Activated T-helper 1 cell treated with anti-CD3 and anti-CD28 coated beads, Interleukin-12 subunit alpha, Interleukin-12 subunit beta, Interleukin-2, Interleukin-4 antibody, amounts not matched to agents 30 ng/mL and 10 ng/mL and 1 ng/mL, durations not matched to agents 14 hours and 24 hours and 36 hours (primary cell): ENCODE measurements at regions not wholly inside any gene's neighbourhood (a gene's known extent, or its start where the extent isn't known, plus 50 kb on each side); places are given as distances from the start of the nearest gene placed in this dataset.

Experiments
- DNase-seq: peaks from one replicate; pipeline ENCODE4 v3.0.0; 2021; ENCODE audit warnings: low spot score
- H3K27ac Mint-ChIP-seq: one replicate; pipeline ENCODE4 v1.8.0; 2021; ENCODE audit warnings: mild to moderate bottlenecking, mixed read lengths
- H3K27me3 Mint-ChIP-seq: one replicate; pipeline ENCODE4 v1.8.0; 2022; ENCODE audit warnings: mild to moderate bottlenecking, moderate library complexity, mixed read lengths; ENCODE audit not compliant: insufficient read depth
- H3K36me3 Mint-ChIP-seq: one replicate; pipeline ENCODE4 v1.8.0; 2021; ENCODE audit warnings: low read depth, mixed read lengths
- H3K4me1 Mint-ChIP-seq: one replicate; pipeline ENCODE4 v1.8.0; 2021; ENCODE audit warnings: low read depth, mixed read lengths
- H3K4me3 Mint-ChIP-seq: one replicate; pipeline ENCODE4 v1.8.0; 2021; ENCODE audit warnings: mild to moderate bottlenecking, moderate library complexity, mixed read lengths
- H3K9me3 Mint-ChIP-seq: one replicate; pipeline ENCODE4 v1.8.0; 2021; ENCODE audit warnings: mixed read lengths
- intact Hi-C: fragments of 100-400 bp; cut with micrococcal nuclease; formaldehyde crosslinking; loops from one replicate; pipeline ENCODE4 v1.15.1; 2024

- no peaks in the 10 kb centered on the region for H3K27me3 Mint-ChIP-seq
- H3K27ac Mint-ChIP-seq, result no peak overlapping the region
- H3K4me1 Mint-ChIP-seq, result no peaks in the 10 kb centered on the region
- DNase-seq, result no peak
- H3K36me3 Mint-ChIP-seq, result no peaks in the 10 kb centered on the region
- no peaks in the 10 kb centered on the region for H3K9me3 Mint-ChIP-seq
- intact Hi-C loops, result no loop called here
- H3K4me3 Mint-ChIP-seq, result no peak overlapping the region
Measured at GRCh38 chr2:76288598-76288997, 577.9 kb upstream of the GCFC2 start.

GRCh38 chr2:76288146-76288545, 577.4 kb upstream of the GCFC2 start:
- no peaks in the 10 kb centered on the region for H3K27me3 Mint-ChIP-seq
- H3K4me3 Mint-ChIP-seq, result no peak overlapping the region

GRCh38 chr2:76283350-76283749, 572.6 kb upstream of the GCFC2 start:
- no peak for DNase-seq
- Mint-ChIP-seq H3K4me1 (no peaks in the 10 kb centered on the region), H3K36me3 (no peaks in the 10 kb centered on the region), H3K27me3 (no peaks in the 10 kb centered on the region), H3K9me3 (no peaks in the 10 kb centered on the region), H3K27ac (no peak overlapping the region), H3K4me3 (no peak overlapping the region)
- intact Hi-C loops, result no loop called here

More at GRCh38 chr2:76288146-76288545, 577.4 kb upstream of the GCFC2 start:
- no peak for DNase-seq
- H3K36me3 Mint-ChIP-seq, result no peaks in the 10 kb centered on the region
- no peak overlapping the region for H3K27ac Mint-ChIP-seq
- H3K4me1 Mint-ChIP-seq, result no peaks in the 10 kb centered on the region
- intact Hi-C loops, result no loop called here
- H3K9me3 Mint-ChIP-seq, result no peaks in the 10 kb centered on the region

GRCh38 chr2:76281156-76281841, 570.6 kb upstream of the GCFC2 start:
- no peak for DNase-seq
- Mint-ChIP-seq H3K4me3 (no peak overlapping the region), H3K27me3 (no peaks in the 10 kb centered on the region), H3K36me3 (no peaks in the 10 kb centered on the region), H3K9me3 (no peaks in the 10 kb centered on the region), H3K4me1 (no peaks in the 10 kb centered on the region), H3K27ac (no peak overlapping the region)
- intact Hi-C loops, result no loop called here

- Mint-ChIP-seq H3K36me3 (no peaks in the 10 kb centered on the region), H3K27ac (no peak overlapping the region), H3K27me3 (no peaks in the 10 kb centered on the region), H3K4me1 (no peaks in the 10 kb centered on the region), H3K9me3 (no peaks in the 10 kb centered on the region), H3K4me3 (no peak overlapping the region)
- intact Hi-C loops, result no loop called here
- DNase-seq, result no peak
Measured at GRCh38 chr2:76280686-76281085, 570.0 kb upstream of the GCFC2 start.

GRCh38 chr2:76279142-76279541, 568.4 kb upstream of the GCFC2 start:
- Mint-ChIP-seq H3K9me3 (no peaks in the 10 kb centered on the region), H3K4me1 (no peaks in the 10 kb centered on the region), H3K27ac (no peak overlapping the region), H3K27me3 (no peaks in the 10 kb centered on the region), H3K36me3 (no peaks in the 10 kb centered on the region), H3K4me3 (no peak overlapping the region)
- intact Hi-C loops, result no loop called here
- DNase-seq, result no peak

- no peak for DNase-seq
- Mint-ChIP-seq H3K9me3 (no peaks in the 10 kb centered on the region), H3K27me3 (no peaks in the 10 kb centered on the region), H3K4me1 (no peaks in the 10 kb centered on the region), H3K36me3 (no peaks in the 10 kb centered on the region), H3K4me3 (no peak overlapping the region), H3K27ac (no peak overlapping the region)
- intact Hi-C loops, result no loop called here
Measured at GRCh38 chr2:76275788-76276187, 565.1 kb upstream of the GCFC2 start.

GRCh38 chr2:76274676-76275075, 564.0 kb upstream of the GCFC2 start:
- no peak overlapping the region for H3K27ac Mint-ChIP-seq
- intact Hi-C loops, result no loop called here
- no peak for DNase-seq
- H3K27me3 Mint-ChIP-seq, result no peaks in the 10 kb centered on the region
- H3K4me1 Mint-ChIP-seq, result no peaks in the 10 kb centered on the region
- no peaks in the 10 kb centered on the region for H3K36me3 Mint-ChIP-seq
- no peak overlapping the region for H3K4me3 Mint-ChIP-seq
- no peaks in the 10 kb centered on the region for H3K9me3 Mint-ChIP-seq

- Mint-ChIP-seq H3K27ac (no peak overlapping the region), H3K36me3 (no peaks in the 10 kb centered on the region), H3K9me3 (no peaks in the 10 kb centered on the region), H3K4me3 (no peak overlapping the region), H3K4me1 (no peaks in the 10 kb centered on the region), H3K27me3 (no peaks in the 10 kb centered on the region)
- intact Hi-C loops, result no loop called here
- no peak for DNase-seq
Measured at GRCh38 chr2:76274160-76274559, 563.4 kb upstream of the GCFC2 start.

GRCh38 chr2:76270096-76270710, 559.5 kb upstream of the GCFC2 start:
- no peaks in the 10 kb centered on the region for H3K4me1 Mint-ChIP-seq
- H3K4me3 Mint-ChIP-seq, result no peak overlapping the region
- no peaks in the 10 kb centered on the region for H3K36me3 Mint-ChIP-seq
- H3K27ac Mint-ChIP-seq, result no peak overlapping the region
- no peak for DNase-seq
- intact Hi-C loops, result no loop called here
- H3K9me3 Mint-ChIP-seq, result no peaks in the 10 kb centered on the region
- H3K27me3 Mint-ChIP-seq, result no peaks in the 10 kb centered on the region

- Mint-ChIP-seq H3K4me3 (no peak overlapping the region), H3K9me3 (no peaks in the 10 kb centered on the region), H3K27me3 (no peaks in the 10 kb centered on the region), H3K27ac (no peak overlapping the region), H3K4me1 (no peaks in the 10 kb centered on the region), H3K36me3 (no peaks in the 10 kb centered on the region)
- DNase-seq, result no peak
- intact Hi-C loops, result no loop called here
Measured at GRCh38 chr2:76268902-76269620, 558.3 kb upstream of the GCFC2 start.

- no peak overlapping the region for H3K27ac Mint-ChIP-seq
- intact Hi-C loops, result no loop called here
- no peaks in the 10 kb centered on the region for H3K36me3 Mint-ChIP-seq
- no peak overlapping the region for H3K4me3 Mint-ChIP-seq
- H3K4me1 Mint-ChIP-seq, result no peaks in the 10 kb centered on the region
- DNase-seq, result no peak
- no peaks in the 10 kb centered on the region for H3K27me3 Mint-ChIP-seq
- no peaks in the 10 kb centered on the region for H3K9me3 Mint-ChIP-seq
Measured at GRCh38 chr2:76268484-76268883, 557.8 kb upstream of the GCFC2 start.

GRCh38 chr2:76257802-76258201, 547.1 kb upstream of the GCFC2 start:
- no peak overlapping the region for H3K4me3 Mint-ChIP-seq
- no peaks in the 10 kb centered on the region for H3K36me3 Mint-ChIP-seq
- intact Hi-C loops, result no loop called here
- no peaks in the 10 kb centered on the region for H3K4me1 Mint-ChIP-seq
- no peaks in the 10 kb centered on the region for H3K27me3 Mint-ChIP-seq
- DNase-seq, result no peak
- H3K27ac Mint-ChIP-seq, result no peak overlapping the region
- no peaks in the 10 kb centered on the region for H3K9me3 Mint-ChIP-seq
